Neuronal stem cell (in vitro differentiated cells): ENCODE measurements at regions not wholly inside any gene's neighbourhood (a gene's known extent, or its start where the extent isn't known, plus 50 kb on each side); places are given as distances from the start of the nearest gene placed in this dataset.
"Not testable (repeated sequence)": the region's sequence is repeated elsewhere in the genome, so short reads cannot be mapped to it uniquely, and the experiment has no call there.

Source experiments
- DNase-seq: peaks from one replicate; pipeline ENCODE4 v3.0.0-alpha.2; 2013; ENCODE audit warnings: low spot score
- H2AFZ ChIP-seq: one replicate; pipeline ENCODE4 v1.6.1; 2013; ENCODE audit warnings: mild to moderate bottlenecking, low read length, inconsistent platforms
- H2AK5ac ChIP-seq: 2 replicates; pipeline ENCODE4 v1.6.1; 2013; ENCODE audit warnings: low read depth, mild to moderate bottlenecking, inconsistent platforms, low read length, moderate library complexity, mixed read lengths
- H2BK120ac ChIP-seq: 2 replicates; pipeline ENCODE4 v1.6.1; 2013; ENCODE audit warnings: low read depth, mild to moderate bottlenecking, inconsistent platforms, low read length, moderate library complexity, mixed read lengths
- H2BK12ac ChIP-seq: one replicate; pipeline ENCODE4 v1.6.1; 2013; ENCODE audit warnings: low read length, inconsistent platforms
- H2BK15ac ChIP-seq: 2 replicates; pipeline ENCODE4 v1.6.1; 2013; ENCODE audit warnings: mild to moderate bottlenecking, low read length, inconsistent platforms, mixed read lengths
- H2BK5ac ChIP-seq: one replicate; pipeline ENCODE4 v1.6.1; 2013; ENCODE audit warnings: inconsistent platforms, mild to moderate bottlenecking, low read length, moderate library complexity
- H3K14ac ChIP-seq: one replicate; pipeline ENCODE4 v1.6.1; 2013; ENCODE audit warnings: low read length, inconsistent platforms
- H3K18ac ChIP-seq: 2 replicates; pipeline ENCODE4 v1.6.1; 2013; ENCODE audit warnings: low read length, inconsistent platforms
- H3K23ac ChIP-seq: 2 replicates; pipeline ENCODE4 v1.6.1; 2013; ENCODE audit warnings: low read depth, mild to moderate bottlenecking, mixed read lengths, low read length, inconsistent platforms; ENCODE audit not compliant: poor library complexity
- H3K27ac ChIP-seq: replicated peaks from 3 replicates; pipeline ENCODE4 v1.5.1; 2013; ENCODE audit warnings: low read length, inconsistent platforms
- H3K27me3 ChIP-seq, 3 experiments: 2 replicates each; pipeline ENCODE4 v1.6.1; 2013; ENCODE audit warnings: low read length in 3 of 3, mild to moderate bottlenecking in 2 of 3, inconsistent platforms in 1 of 3, low read depth in 1 of 3, mixed read lengths in 1 of 3, moderate library complexity in 1 of 3; ENCODE audit not compliant: control insufficient read depth in 3 of 3, insufficient read depth in 3 of 3
- H3K36me3 ChIP-seq, 2 donors: replicated peaks in 1 of 2; 2 replicates each; pipeline ENCODE4 v1.6.1; 2013; ENCODE audit warnings: low read length in 2 of 2; ENCODE audit not compliant: control insufficient read depth in 2 of 2, insufficient read depth in 2 of 2
- H3K4ac ChIP-seq: 2 replicates; pipeline ENCODE4 v1.6.1; 2013; ENCODE audit warnings: inconsistent platforms, mild to moderate bottlenecking, low read length, moderate library complexity
- H3K4me1 ChIP-seq, 2 donors: 1 replicate in 1 of 2; 2 replicates in 1 of 2; pipeline ENCODE4 v1.6.1; 2013; ENCODE audit warnings: low read length in 2 of 2, low read depth in 1 of 2; ENCODE audit not compliant: control insufficient read depth in 2 of 2, insufficient read depth in 1 of 2
- H3K4me2 ChIP-seq: one replicate; pipeline ENCODE4 v1.6.1; 2013; ENCODE audit warnings: mild to moderate bottlenecking, low read length, inconsistent platforms; ENCODE audit not compliant: insufficient read depth, poor library complexity, severe bottlenecking
- H3K4me3 ChIP-seq, 2 donors: 2 replicates each; pipeline ENCODE4 v1.5.1; 2013; ENCODE audit warnings: low read length in 2 of 2, mild to moderate bottlenecking in 2 of 2, inconsistent platforms in 1 of 2, moderate library complexity in 1 of 2
- H3K79me1 ChIP-seq: one replicate; pipeline ENCODE4 v1.6.1; 2013; ENCODE audit warnings: low read depth, mild to moderate bottlenecking, inconsistent platforms, low read length, moderate library complexity
- H3K9ac ChIP-seq: one replicate; pipeline ENCODE4 v1.6.1; 2013; ENCODE audit warnings: mild to moderate bottlenecking, low read depth, low read length, inconsistent platforms; ENCODE audit not compliant: poor library complexity
- H3K9me3 ChIP-seq, 2 donors: replicated peaks in 1 of 2; 2 replicates each; pipeline versions ENCODE3 to v1.6.1; 2013; ENCODE audit warnings: low read length in 2 of 2, mild to moderate bottlenecking in 2 of 2, inconsistent platforms in 1 of 2, low read depth in 1 of 2, mixed read lengths in 1 of 2, moderate library complexity in 1 of 2; ENCODE audit not compliant: control insufficient read depth in 2 of 2, insufficient read depth in 1 of 2
- H4K8ac ChIP-seq: one replicate; pipeline ENCODE4 v1.6.1; 2013; ENCODE audit warnings: low read depth, mild to moderate bottlenecking, inconsistent platforms, low read length, moderate library complexity
- H4K91ac ChIP-seq: one replicate; pipeline ENCODE4 v1.6.1; 2013; ENCODE audit warnings: low read length, low read depth, mild to moderate bottlenecking, inconsistent platforms; ENCODE audit not compliant: poor library complexity
- WGBS, 2 donors: extraction: QIAGEN DNeasy Blood & Tissue Kit; methylation state at CpG; one replicate each; pipeline ENCODE4 v1.1.7; 2013; ENCODE audit warnings: missing lambda C conversion rate in 2 of 2, mixed read lengths in 1 of 2; ENCODE audit not compliant: insufficient read length in 2 of 2, insufficient replicate concordance in 1 of 2; ENCODE audit errors: extremely low coverage in 2 of 2; 5-methylcytosine and 5-hydroxymethylcytosine counted together

- no peaks in the 10 kb centered on the region for H3K4me1 ChIP-seq
- no peak overlapping the region for H3K18ac ChIP-seq
- no peak overlapping the region for H3K14ac ChIP-seq
- no peaks in the 10 kb centered on the region for H3K79me1 ChIP-seq
- H2BK5ac ChIP-seq, result no peak overlapping the region
- H2BK12ac ChIP-seq, result peak overlapping the region; percentile 22
- no peak overlapping the region for H3K4me3 ChIP-seq
- H3K4me2 ChIP-seq, result no peak overlapping the region
- H2BK15ac ChIP-seq, result no peak overlapping the region
- H3K27ac ChIP-seq, result no peak overlapping the region
- no peaks in the 10 kb centered on the region for H3K27me3 ChIP-seq
- H3K23ac ChIP-seq, result no peak overlapping the region
- no peak for DNase-seq
- no peak overlapping the region for H4K8ac ChIP-seq
- no peaks in the 10 kb centered on the region for H3K36me3 ChIP-seq
- H3K4ac ChIP-seq, result no peak overlapping the region
- no peak overlapping the region for H2BK120ac ChIP-seq
- H2AK5ac ChIP-seq, result no peak overlapping the region
- H3K9me3 ChIP-seq, result no peaks in the 10 kb centered on the region
- no peak overlapping the region for H4K91ac ChIP-seq
- H3K9ac ChIP-seq, result no peak overlapping the region
- H2AFZ ChIP-seq, result no peak overlapping the region
- WGBS, 2 donors, result no CpG with 5 or more reads among the region's 4 CpGs
These were observed 85.1 kb upstream of the NDP start for GRCh38 chrX:44058339-44058738.

- Histone ChIP-seq H3K4me1 (no peaks in the 10 kb centered on the region), H3K4me3 (no peak overlapping the region), H2BK5ac (no peak overlapping the region), H4K8ac (no peak overlapping the region), H3K14ac (no peak overlapping the region), H2AK5ac (no peak overlapping the region), H3K9me3 (no peaks in the 10 kb centered on the region), H2BK15ac (no peak overlapping the region), H3K18ac (no peak overlapping the region), H3K79me1 (no peaks in the 10 kb centered on the region), H3K4me2 (no peak overlapping the region), H2AFZ (no peak overlapping the region), H4K91ac (no peak overlapping the region), H3K27me3 (no peaks in the 10 kb centered on the region), H2BK120ac (no peak overlapping the region), H3K36me3 (no peaks in the 10 kb centered on the region), H3K9ac (no peak overlapping the region), H3K23ac (no peak overlapping the region), H3K4ac (no peak overlapping the region), H3K27ac (no peak overlapping the region), H2BK12ac (no peak overlapping the region)
- WGBS, 2 donors, result no CpG with 5 or more reads among the region's 4 CpGs
- DNase-seq, result no peak
These were observed 82.4 kb upstream of the NDP start for GRCh38 chrX:44055638-44056037.

- no CpG with 5 or more reads among the region's 4 CpGs for WGBS, 2 donors
These were observed 81.8 kb upstream of the NDP start for GRCh38 chrX:44054863-44055601.

GRCh38 chrX:44045106-44045505 is 71.9 kb upstream of the NDP start:
- H3K14ac ChIP-seq, H3K27ac ChIP-seq, H3K4me1 ChIP-seq, H3K9me3 ChIP-seq, H2BK15ac ChIP-seq, H3K79me1 ChIP-seq, H3K36me3 ChIP-seq, DNase-seq, H3K18ac ChIP-seq, H2AFZ ChIP-seq, H4K8ac ChIP-seq, H3K9ac ChIP-seq, H3K4me2 ChIP-seq, H3K4me3 ChIP-seq, H2BK5ac ChIP-seq, H2BK12ac ChIP-seq, H3K23ac ChIP-seq, H3K27me3 ChIP-seq, H3K4ac ChIP-seq, H2AK5ac ChIP-seq, H2BK120ac ChIP-seq, H4K91ac ChIP-seq: not testable (repeated sequence)
- WGBS, 2 donors, result no CpG with 5 or more reads among the region's 1 CpG

More at GRCh38 chrX:44054863-44055601, 81.8 kb upstream of the NDP start:
- no peak for DNase-seq
- H2AK5ac ChIP-seq, result no peak overlapping the region
- H2BK12ac ChIP-seq, result no peak overlapping the region
- no peak overlapping the region for H3K18ac ChIP-seq
- no peak overlapping the region for H4K8ac ChIP-seq
- no peaks in the 10 kb centered on the region for H3K36me3 ChIP-seq
- no peak overlapping the region for H3K4ac ChIP-seq
- H2BK15ac ChIP-seq, result no peak overlapping the region
- no peak overlapping the region for H2AFZ ChIP-seq
- no peak overlapping the region for H3K14ac ChIP-seq
- H3K79me1 ChIP-seq, result no peaks in the 10 kb centered on the region
- H3K4me2 ChIP-seq, result no peak overlapping the region
- H3K27ac ChIP-seq, result no peak overlapping the region
- no peak overlapping the region for H4K91ac ChIP-seq
- no peak overlapping the region for H3K4me3 ChIP-seq
- H2BK120ac ChIP-seq, result no peak overlapping the region
- H2BK5ac ChIP-seq, result no peak overlapping the region
- H3K27me3 ChIP-seq, result no peaks in the 10 kb centered on the region
- no peak overlapping the region for H3K9ac ChIP-seq
- no peaks in the 10 kb centered on the region for H3K9me3 ChIP-seq
- no peaks in the 10 kb centered on the region for H3K4me1 ChIP-seq
- H3K23ac ChIP-seq, result no peak overlapping the region
